ENCODE measurements at regions not wholly inside any gene's neighbourhood (a gene's known extent, or its start where the extent isn't known, plus 50 kb on each side); places are given as distances from the start of the nearest gene placed in this dataset.

DNA sequence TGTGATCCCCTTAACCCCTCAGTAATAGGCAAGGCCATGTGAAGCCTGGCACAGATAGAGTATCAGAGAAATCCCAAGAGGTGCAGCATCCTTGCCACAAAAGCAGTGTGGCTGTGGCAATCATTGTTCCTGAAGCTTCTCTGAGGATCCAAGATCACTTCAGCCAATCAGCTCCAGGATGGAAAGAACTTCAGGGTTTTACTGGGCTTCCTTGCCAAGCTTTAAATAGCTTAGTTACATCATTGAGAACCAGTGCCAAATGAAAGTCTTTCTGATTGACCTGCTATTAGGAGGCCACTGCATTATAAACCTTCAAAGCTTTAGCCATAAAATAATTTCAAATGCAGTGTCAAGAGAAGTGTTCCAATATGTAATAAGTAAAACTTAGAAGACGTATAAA is 430.6 kb downstream of the PIK3R1 start:
- intact Hi-C loops (cut with micrococcal nuclease) = no loop called here

DNA sequence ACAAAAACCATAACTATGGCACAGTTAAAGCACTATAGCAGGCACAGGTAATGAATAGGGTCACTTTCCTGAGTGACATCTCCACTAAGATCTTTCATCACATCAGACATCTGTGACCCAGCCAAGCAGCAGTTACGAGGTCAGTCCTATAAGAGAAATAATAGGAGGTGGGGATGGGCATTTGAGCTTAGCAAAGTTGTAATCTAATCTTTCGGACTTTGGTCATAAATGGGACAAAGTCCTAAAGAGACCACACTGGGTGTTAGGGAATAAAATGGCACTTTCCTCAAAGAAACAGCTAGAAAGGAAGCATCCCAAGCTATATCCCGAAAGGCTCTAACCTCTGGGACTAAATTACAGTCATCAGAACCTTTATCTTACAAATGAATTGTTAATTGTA is 432.2 kb downstream of the PIK3R1 start:
- intact Hi-C loops (cut with micrococcal nuclease) = no loop called here

DNA sequence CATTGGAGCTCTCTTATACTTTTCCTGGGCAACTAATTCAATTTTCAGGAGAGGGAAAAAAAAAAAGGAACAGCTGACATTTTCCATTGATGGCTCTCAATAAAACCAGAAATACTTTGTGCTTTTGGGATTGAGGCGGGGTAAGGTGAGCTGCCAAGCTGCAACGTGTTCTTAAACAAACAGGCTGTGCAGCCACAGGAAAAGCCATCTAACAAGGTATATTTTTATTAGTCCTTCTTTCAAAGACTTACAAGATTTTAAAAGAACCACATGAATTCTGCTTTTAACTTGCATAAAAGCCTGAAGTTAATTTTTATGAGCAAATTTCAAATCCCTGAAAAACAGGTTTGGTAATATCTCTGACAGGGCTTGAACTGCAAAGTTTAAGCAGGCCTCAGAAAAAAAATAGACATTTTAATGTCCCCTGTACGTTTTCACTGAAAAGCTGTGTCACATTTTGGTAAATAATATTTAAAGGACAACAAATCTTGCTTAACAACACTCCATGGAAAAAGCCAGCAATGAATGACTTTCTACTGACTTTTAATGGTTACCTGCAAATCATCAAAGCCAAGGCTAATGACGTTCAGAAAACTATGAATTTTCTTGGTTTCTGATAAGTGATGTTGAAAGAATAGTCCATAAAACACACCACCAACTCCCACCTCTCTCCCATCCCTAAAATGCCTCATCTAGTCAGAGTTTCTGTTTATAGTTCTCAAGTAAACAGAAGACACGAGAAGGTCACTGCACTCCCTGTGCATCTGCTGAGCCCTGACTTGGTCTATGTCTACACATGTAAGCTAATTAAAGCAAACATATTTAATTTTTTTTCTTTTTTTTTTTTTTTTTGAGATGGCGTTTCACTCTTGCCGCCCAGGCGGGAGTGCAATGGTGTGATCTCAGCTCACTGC is 433.6 kb downstream of the PIK3R1 start:
- intact Hi-C loops (cut with micrococcal nuclease) = no loop called here

DNA sequence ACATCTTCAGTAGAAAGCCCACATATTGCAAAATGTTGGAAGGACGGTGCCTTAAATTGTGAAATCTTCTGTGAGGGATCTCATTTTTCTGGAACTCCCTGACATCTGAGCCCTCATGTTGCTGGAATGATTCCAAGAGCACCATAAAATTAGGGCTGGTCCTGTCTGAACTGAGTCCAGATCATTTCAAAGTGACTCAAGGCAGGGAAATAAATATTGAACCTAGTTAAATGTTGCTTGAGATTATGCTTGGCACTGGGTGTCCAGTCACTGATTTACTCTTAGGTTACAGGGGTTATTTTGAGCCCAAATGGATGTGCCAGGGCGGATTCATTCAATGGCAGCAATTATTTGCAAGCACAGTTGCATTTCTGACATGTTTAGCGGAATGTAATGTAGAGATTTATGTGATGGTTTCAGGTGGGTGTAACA is 437.0 kb downstream of the PIK3R1 start:
- intact Hi-C loops (cut with micrococcal nuclease) = loop anchor here (10.0 kb wide), 1 partner anchor 168 kb away; no protein-coding TSS in a partner anchor

DNA sequence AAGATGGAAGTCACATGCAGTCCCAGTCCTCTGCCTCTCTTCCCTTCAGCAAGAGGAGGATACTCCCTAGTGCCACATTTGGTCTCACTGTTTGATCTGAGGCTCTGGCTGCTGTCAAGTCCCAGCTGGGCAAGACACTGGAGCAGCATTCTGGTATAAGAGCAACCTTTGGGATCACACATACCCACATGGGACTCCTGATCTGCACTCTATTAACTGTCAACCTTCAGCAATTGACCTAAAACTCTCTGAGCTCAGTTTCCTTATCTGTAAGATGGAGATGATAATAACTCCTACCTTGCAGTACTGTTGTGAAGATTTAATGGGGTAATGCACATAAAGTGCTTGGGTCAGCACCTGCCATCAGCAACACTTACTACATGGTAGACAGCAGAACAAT is 437.9 kb downstream of the PIK3R1 start:
- intact Hi-C loops (cut with micrococcal nuclease) = loop anchor here (10.0 kb wide), 1 partner anchor 169 kb away; no protein-coding TSS in a partner anchor

DNA sequence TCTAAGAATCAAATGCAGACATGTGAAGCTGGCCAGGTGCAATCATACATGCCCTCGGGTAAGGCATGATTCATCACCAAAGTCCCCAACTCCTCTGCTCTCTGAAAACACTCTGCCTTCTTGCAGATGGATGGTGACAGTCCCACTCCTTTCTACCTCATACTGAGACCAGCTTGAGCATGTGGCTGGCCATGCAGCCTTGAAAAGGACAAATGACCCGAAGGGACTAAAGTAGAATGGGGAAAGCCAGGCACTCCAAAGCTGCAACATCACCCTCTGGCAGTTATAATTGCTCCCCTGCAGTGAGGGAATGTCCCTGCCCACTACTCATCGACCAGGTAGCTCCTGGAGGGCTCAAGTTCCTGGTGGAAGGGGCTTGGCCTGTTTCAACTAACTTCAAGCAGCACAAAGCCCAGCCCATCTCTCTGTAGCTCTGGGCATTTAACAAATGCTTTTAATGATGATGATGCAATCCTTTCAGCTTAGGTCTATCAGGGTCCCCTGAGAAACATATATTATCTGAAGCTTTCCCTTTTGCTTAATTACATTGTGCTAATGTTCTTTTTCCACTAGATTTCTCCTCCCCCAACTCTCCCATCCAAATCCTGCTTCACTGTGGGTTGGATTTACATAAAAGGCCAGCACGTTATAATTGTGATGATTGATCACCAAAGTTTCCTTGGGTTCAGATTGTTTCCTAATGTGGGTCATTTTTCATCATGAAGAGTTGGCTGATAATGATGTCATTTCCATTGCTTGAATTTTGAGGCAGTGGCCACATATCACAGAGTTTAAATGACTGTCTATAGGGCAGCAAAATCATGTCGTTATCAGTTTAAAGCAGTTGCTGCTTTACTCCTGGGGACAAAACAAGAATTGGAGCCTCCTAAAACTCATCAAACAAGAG is 436.5 kb upstream of the SLC30A5 start:
- intact Hi-C loops (cut with micrococcal nuclease) = loop anchor here (10.0 kb wide), 1 partner anchor 173 kb away; no protein-coding TSS in a partner anchor

DNA sequence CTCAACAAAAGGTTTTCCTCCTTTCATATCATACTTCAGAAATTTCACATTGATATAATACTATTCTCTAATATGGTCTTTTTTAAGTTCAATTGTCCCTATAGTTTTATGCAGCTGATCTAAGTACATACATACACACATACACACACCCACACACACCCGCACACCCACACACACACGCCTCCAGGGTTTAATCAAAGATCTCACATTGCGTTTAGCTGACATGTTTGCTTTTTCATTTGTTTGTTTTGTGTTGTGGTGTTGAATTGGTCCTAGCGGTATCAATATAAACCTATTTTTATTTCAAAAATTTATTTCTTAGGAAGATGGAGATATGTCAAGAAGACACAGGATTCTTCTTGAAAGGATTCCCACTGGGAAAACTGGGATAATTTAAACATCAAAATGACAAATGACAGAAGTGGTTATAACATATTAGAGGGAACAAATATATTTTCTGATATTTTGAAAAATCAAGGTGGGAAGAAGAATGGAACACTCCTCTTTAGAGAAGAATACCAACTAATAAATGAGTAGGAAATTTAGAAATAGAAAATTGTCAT is 434.9 kb upstream of the SLC30A5 start:
- intact Hi-C loops (cut with micrococcal nuclease) = loop anchor here (10.0 kb wide), 1 partner anchor 174 kb away; no protein-coding TSS in a partner anchor

DNA sequence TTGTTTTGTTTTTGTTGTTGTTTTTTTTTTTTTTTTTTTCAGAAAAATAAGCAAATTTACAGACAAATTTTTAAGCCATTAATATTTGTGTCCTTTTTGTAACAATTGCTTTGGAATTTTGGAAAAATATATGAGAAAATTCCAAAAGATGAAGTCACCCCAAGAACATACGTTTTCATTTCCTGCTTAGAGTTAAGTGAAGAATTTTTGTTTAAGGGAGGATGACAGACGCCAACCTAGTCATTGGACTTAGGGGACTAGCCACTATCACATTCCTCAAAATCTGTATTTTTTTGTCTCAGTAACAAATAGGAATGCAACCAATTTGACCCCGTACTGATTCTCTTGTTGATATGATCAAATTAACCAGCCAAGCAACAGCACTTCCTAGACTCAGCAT is 433.9 kb upstream of the SLC30A5 start:
- intact Hi-C loops (cut with micrococcal nuclease) = loop anchor here (10.0 kb wide), 1 partner anchor 175 kb away; no protein-coding TSS in a partner anchor

DNA sequence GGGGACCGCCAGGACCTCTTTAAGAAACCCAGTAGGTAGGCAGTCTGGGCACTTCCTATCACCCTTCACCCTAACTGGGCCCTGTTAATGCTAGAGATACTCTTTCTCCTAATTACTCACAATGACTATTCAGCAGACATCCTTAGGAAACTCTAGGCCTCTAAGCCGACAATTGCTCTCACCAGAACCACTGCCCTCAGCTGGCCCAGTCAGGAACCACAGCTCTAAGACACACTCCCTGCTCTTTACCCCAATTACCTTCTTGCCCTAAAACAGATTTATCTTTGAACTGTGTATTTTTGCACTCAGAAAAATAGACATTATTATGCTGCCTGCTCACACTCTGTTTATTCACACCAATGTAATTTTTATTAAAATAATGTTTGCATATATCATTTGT is 432.6 kb upstream of the SLC30A5 start:
- intact Hi-C loops (cut with micrococcal nuclease) = loop anchor here (1.0 kb wide), 1 partner anchor 375 kb away; no protein-coding TSS in a partner anchor

DNA sequence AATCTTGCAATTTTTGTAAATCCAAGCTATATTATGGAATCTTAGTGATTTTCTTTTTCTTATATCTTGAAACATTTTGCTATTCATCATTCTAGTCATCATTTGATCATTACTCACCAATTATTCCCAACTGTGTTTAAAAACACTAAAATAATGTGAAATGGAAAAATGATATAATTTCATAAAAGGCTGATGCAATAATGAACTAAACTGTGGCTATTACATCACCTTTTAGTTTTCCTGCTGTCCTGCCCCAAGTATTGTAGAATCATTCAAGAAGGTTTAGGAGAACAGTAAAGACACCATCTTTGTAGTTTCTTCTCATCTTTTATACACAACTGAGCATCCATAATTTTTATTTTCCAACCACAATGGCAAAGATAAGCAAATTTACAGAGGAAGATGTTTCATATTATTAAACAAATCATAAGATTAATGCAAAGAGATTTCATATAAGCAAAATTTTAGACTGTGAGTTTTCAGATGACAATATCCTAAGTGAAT is 431.0 kb upstream of the SLC30A5 start:
- intact Hi-C loops (cut with micrococcal nuclease) = no loop called here

DNA sequence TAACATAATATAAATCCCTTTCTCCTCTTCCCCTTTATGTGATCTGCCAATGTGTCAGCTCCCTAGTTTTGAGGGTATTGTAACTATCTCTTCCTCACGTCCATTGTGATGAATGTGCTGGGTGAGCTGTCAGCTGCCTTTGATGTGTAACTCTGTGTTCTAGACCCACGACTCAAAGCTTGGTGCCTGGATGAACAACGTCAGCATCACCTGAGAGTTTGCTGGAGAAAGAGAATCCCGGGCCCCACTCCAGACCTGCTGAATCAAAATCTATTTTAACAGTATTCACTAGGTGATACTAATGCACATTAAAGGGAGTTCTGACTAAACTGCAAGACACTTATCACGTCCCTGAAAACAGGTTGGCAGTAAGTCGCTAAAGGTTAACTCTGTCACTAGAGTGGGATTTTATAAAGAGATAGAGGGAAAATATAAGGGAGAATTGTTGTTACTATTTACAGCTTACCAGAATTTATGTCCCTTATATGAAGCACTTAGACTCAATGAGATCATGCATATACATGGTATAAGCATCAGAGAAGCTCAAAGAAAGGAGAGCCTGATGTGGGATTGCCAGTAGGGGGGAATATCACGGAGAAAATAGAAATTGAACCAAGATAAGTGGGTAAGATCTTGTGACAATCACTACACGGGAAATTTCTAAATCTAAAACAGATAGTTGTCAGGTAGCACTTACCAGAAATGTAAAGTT is 423.8 kb upstream of the SLC30A5 start:
- intact Hi-C loops (cut with micrococcal nuclease) = no loop called here

DNA sequence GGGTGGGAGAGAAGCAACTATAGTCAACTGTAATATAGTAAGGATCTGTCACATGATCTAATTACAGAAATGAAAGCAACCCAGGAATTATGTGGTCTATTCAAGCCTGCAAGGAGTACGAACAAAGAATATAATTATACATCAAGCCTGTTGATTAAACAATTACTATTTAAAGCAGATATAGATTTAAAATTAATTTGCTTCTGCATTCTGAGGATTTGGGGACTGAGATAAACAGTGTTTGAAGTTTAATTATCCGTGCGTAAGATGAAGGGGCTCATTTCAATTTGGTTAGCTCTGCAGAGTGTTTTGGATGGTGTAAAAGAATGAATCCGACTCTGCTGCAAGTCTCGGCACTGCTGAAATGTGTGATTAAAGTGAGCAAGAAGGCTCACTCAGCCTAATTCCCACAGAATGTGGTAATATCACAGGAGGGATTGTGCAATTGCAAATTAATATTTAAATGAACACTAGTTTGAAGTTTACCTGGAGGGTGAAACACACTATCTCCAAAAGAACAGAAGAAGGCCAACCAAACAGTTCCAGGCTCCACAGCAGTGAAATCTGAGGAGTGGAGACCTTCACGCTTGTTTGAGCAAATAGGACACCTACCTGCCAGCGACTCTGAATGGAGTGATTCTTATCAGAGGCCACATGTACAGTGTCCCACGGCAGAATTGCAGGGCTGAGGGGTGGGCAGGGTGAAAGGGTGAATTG is 420.6 kb upstream of the SLC30A5 start:
- intact Hi-C loops (cut with micrococcal nuclease) = no loop called here

DNA sequence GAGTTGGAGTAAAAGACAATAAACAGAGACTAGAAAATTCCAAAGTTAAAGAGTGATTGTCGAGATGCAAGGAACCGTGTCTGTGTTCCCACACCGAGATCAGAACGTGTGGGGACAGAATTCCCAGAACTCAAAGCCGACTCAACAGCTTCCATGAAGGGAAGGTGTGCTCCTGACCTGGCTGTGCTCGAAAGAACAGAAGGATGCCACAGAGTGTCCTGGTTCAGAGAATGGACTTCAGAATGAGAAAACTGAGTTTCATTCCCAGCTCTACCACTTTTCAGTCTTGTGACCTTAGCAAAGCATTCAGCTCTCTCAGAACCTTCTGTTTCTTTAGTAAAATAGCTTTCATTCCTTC is 420.0 kb upstream of the SLC30A5 start:
- intact Hi-C loops (cut with micrococcal nuclease) = no loop called here

DNA sequence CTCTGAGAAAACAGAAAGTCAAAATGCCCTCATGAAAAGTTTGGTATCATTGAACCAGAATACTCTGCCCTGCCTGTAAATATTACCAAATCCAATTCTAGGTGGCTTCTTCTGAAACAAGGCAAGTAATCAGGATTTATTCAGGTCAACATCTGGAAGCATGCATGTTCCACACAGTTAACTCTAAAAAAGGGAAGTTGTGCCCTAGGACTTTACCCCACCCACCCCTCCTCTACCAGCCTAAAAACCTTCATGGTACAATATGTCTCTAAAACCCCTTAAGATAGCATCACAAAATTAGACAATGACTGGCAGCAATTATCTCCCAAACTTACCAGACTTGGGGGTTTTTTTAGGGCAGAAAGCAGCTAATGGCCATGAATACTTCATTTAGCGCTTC is 414.8 kb upstream of the SLC30A5 start:
- intact Hi-C loops (cut with micrococcal nuclease) = no loop called here

DNA sequence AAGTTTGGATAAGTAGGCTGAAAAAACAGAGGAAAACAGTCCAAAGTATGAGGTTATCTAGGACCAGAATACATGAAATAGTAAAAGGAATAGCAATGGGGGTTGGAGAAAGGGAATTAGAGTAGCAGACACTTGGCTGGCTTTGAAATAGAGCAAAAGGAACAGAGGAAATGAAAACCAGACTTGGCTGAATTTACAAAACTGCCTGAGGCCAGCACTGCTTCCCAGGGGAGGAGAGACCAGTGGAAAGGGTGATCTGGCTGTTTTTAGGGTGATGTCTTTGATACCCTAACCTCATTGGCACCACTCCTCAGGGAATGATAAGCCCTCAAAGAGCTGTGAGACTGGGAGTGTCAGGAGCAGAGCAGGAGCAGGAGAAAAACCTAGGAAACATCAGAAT is 413.4 kb upstream of the SLC30A5 start:
- intact Hi-C loops (cut with micrococcal nuclease) = no loop called here

DNA sequence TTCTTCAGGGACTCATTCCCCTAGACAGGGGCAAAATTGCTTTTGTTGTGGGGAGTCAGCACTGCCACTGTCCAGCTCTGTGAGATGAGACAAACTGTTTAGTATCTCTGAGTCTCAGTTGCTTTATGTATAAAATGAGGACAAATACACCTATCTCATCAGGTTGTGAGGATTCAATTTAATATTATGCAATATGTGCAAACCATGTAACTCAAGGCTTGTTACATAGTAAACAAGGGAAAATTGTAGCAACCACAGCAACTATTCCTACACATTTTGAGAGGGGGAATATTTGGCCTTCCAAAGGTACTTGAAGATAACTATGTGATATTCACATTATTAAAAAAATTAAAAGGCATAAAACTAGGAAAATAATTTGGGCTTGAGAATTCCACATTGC is 411.9 kb upstream of the SLC30A5 start:
- intact Hi-C loops (cut with micrococcal nuclease) = no loop called here

DNA sequence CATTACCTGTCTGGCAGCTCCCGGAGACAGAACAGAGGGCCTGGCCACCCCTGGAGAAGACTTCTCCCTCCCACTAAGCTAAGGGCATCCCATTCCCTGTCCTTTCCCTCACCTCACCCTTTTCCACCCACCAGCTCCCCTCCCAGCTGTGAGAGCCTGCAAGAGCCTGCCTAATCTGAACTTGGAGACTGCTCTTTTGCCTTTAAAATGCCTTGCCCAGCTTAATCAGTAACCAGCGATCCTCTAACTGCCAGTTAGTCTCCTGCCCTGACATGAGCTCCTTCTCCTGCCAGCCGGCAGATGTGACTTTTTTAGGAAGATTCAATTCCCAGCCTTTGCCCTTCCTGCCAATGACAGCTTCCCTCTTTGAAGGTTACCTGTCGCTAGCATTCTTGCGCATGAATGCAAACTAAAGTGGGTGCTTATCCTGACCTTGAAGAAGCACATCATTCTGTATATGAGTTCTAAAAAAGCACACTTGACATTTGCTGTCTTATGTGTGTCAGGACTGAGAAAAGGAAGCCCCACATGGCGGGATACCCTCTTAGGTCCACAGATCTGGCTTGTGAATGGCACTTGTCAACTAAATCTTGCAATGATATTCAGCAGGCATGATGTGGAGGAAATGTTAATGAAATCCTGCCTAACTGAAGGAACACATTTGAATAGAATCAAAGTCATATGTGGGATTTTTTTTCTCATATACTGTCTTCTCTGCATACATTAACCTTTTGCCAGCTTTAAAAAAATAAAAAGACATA is 411.2 kb upstream of the SLC30A5 start:
- intact Hi-C loops (cut with micrococcal nuclease) = no loop called here

DNA sequence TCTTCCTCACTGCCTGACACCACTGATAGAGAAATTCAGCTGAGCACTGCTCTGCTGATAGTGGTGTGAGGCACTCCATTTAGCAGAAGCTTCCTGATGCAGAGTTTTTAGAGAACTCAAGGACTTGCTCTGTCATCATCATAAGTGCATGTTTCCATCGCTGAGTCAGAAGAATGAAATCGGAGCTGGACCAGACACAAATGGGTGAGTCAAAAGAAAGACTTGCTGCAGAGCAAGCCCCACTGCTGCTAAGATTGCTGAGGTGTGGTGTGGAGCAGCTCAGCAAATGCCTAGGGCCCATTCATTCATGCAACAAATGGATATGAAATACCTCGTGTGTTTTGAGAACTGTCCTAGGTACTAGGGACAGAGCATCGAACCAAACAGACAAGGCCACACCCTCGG is 410.2 kb upstream of the SLC30A5 start:
- intact Hi-C loops (cut with micrococcal nuclease) = no loop called here

DNA sequence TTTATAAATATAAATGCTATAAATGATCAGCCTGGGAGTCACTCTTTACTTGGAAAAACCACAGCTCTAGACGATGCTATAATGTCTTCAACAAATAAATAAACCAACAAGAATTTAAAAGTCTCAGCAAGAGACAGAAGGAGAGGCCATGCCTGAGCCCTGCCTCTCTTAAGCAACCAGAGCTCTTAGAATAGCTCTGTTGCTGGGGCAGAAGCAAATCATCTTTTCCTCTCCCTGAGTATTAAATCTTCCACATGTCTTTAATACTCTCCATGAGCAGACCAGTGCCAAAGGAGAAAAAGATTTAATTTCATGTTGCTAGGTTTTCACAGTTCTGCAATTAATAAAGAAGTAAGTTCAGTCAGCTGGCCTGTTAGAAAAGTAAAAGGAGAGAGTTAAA is 408.0 kb upstream of the SLC30A5 start:
- intact Hi-C loops (cut with micrococcal nuclease) = no loop called here
